ENCODE measurements at regions not wholly inside any gene's neighbourhood (a gene's known extent, or its start where the extent isn't known, plus 50 kb on each side); places are given as distances from the start of the nearest gene placed in this dataset.
"Not testable (repeated sequence)": the region's sequence is repeated elsewhere in the genome, so short reads cannot be mapped to it uniquely, and the experiment has no call there.

DNA sequence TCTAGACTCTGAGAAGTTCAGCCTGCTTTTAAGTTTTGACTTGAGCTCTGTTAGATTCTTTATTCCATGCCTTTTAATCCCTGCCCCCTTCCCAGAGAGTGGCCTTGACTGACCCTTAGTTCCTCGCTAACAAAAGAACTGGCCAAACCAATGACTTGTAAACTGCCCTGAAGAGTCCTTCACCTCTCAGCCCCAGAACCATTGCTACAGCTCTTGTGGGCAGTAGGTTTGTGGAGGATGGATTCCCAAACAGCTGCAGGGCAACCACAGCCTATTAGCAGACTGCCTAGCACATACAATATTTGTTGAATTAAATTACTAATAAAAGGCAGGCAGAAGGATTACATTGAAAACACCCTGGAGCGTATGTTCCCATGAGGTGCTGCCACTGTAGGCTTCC is 163.9 kb downstream of the MAIP1 start:
- no peaks in the 10 kb centered on the region for H3K4me1 ChIP-seq
- no peak for TF ChIP-seq POLR2A (IDR thresholded peaks at IDR 0.05)
- TF ChIP-seq, protein P1, sequence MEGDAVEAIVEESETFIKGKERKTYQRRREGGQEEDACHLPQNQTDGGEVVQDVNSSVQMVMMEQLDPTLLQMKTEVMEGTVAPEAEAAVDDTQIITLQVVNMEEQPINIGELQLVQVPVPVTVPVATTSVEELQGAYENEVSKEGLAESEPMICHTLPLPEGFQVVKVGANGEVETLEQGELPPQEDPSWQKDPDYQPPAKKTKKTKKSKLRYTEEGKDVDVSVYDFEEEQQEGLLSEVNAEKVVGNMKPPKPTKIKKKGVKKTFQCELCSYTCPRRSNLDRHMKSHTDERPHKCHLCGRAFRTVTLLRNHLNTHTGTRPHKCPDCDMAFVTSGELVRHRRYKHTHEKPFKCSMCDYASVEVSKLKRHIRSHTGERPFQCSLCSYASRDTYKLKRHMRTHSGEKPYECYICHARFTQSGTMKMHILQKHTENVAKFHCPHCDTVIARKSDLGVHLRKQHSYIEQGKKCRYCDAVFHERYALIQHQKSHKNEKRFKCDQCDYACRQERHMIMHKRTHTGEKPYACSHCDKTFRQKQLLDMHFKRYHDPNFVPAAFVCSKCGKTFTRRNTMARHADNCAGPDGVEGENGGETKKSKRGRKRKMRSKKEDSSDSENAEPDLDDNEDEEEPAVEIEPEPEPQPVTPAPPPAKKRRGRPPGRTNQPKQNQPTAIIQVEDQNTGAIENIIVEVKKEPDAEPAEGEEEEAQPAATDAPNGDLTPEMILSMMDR (IDR thresholded peaks at IDR 0.05) = no peak
- no peaks in the 10 kb centered on the region for H3K9me3 ChIP-seq
- H3K27ac ChIP-seq = no peak overlapping the region
- intact Hi-C loops (cut with DNase I; ENCODE audit: low total_unique reads) = no loop called here
- no peak overlapping the region for H3K4me3 ChIP-seq
- no peaks in the 10 kb centered on the region for H3K27me3 ChIP-seq
- no peak for DNase-seq
- H3K36me3 ChIP-seq = no peaks in the 10 kb centered on the region

DNA sequence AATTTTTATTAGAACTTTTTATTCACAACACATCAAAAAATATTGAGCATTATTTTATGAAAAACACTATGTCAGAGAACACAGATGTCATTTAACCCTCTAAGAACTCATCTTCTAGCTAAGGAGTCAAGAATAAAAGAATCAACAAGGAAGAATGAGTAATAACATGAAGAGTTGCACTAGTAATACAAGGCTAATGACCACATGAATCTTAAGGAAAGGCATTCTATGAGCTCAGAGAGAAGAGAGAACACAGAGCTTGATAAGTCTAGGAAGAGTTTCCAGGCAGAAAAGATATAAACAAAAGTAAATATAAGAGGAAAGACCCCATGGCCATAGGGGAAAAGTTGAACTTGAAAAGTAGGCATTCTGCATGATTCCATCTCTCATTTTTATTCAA is 166.5 kb downstream of the MAIP1 start:
- no peaks in the 10 kb centered on the region for H3K9me3 ChIP-seq
- H3K4me1 ChIP-seq = no peaks in the 10 kb centered on the region
- H3K27ac ChIP-seq = no peak overlapping the region
- TF ChIP-seq, protein P1 (IDR thresholded peaks at IDR 0.05) = no peak
- no peak for TF ChIP-seq POLR2A (IDR thresholded peaks at IDR 0.05)
- no peak overlapping the region for H3K4me3 ChIP-seq
- no peaks in the 10 kb centered on the region for H3K27me3 ChIP-seq
- intact Hi-C loops (cut with DNase I; ENCODE audit: low total_unique reads) = no loop called here
- no peak for DNase-seq
- no peaks in the 10 kb centered on the region for H3K36me3 ChIP-seq

DNA sequence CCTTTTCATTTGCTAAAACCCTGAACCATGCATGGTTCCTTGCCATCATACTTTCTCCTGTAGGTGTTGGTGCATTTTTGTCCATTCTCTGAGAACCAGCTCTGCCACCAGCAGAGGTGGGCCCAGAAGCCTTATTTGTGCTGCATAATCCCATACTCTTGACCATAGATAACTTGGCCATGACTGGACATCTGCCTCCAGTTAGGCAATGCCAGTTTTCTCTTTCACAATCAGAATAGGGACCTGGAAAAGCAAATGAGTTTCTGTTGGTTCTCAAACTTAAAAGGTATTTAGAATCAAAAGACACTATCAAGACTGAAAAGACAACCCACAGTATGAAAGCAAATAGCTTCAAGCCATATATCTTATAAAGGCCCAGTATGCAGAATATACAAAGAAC is 167.3 kb downstream of the MAIP1 start:
- Histone ChIP-seq H3K4me3 (no peak overlapping the region), H3K36me3 (no peaks in the 10 kb centered on the region), H3K27ac (no peak overlapping the region), H3K27me3 (no peaks in the 10 kb centered on the region), H3K9me3 (no peaks in the 10 kb centered on the region), H3K4me1 (no peaks in the 10 kb centered on the region)
- intact Hi-C loops (cut with DNase I; ENCODE audit: low total_unique reads) = no loop called here
- TF ChIP-seq POLR2A (IDR thresholded peaks at IDR 0.05) = no peak
- TF ChIP-seq, protein P1 (IDR thresholded peaks at IDR 0.05) = no peak
- DNase-seq = no peak

DNA sequence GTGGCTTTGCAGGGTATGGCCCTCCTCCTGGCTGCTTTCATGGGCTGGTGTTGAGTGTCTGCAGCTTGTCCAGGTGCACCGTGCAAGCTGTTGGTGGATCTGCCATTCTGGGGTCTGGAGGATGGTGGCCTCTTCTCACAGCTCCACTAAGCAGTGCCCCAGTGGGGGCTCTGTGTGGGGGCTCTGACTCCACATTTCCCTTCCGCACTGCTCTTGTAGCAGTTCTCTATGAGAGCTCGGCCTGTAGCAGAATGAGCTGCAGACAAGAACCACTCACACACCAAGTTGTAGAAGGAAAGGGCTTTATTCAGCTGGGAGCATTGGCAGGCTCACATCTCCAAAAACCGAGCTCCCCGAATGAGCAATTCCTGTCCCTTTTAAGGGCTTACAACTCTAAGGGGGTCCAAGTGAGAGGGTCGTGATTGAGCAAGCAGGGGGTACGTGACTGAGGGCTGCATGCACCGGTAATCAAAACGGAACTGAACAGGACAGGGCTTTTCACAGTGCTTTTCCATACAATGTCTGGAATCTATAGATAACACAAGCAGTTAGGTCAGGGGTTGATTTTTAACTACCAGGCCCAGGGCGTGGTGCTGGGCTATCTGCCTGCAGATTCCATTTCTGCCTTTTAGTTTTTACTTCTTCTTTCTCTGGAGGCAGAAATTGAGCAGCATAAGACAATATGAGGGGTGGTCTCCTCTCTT is 169.4 kb downstream of the MAIP1 start:
- H3K27me3 ChIP-seq; intact Hi-C loops (cut with DNase I; ENCODE audit: low total_unique reads); H3K27ac ChIP-seq; DNase-seq; H3K36me3 ChIP-seq; H3K4me3 ChIP-seq; H3K4me1 ChIP-seq; H3K9me3 ChIP-seq: not testable (repeated sequence)

DNA sequence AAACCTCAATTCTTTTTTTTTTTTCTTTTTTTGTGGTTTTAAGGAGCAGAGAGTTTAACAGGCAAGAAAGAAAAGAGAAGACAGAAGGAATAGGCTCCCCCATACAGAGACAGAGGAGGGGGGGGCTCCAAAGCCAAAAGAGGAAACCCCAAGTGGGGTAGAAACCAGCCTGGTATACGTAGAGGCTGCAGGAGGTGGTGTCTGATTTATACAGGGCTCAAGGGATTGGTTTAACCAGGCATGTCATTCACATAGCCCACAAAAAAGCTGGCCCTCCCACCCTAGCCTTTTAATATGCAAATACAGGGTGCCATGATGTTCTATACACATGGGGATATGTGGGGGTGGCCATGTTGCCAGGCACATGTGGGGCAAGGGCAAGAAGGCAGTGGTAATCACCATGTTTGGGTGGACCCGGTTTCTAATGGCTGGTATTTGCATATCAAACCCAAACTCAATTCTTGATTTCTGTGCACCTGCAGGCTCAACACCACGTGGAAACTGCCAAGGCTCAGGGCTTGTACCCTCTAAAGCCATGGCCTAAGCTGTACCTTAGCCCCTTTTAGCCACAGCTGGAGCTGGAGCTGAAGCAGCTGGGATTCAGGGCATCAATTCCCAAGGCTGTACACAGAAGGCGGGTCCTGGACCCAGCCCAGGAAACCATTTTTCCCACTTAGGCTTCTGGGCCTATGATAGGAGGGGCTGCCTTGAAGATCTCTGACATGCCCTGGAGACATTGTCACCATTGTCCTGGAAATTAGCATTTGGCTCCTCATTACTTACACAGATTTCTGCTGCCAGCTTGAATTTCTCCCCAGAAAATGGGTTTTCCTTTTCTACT is 170.3 kb downstream of the MAIP1 start:
- intact Hi-C loops (cut with DNase I; ENCODE audit: low total_unique reads) = no loop called here
- Histone ChIP-seq H3K27ac (no peak overlapping the region), H3K4me1 (no peaks in the 10 kb centered on the region), H3K36me3 (no peaks in the 10 kb centered on the region), H3K4me3 (no peak overlapping the region), H3K9me3 (no peaks in the 10 kb centered on the region), H3K27me3 (no peaks in the 10 kb centered on the region)
- no peak for DNase-seq
- TF ChIP-seq, protein P1 (IDR thresholded peaks at IDR 0.05) = no peak
- no peak for TF ChIP-seq POLR2A (IDR thresholded peaks at IDR 0.05)

DNA sequence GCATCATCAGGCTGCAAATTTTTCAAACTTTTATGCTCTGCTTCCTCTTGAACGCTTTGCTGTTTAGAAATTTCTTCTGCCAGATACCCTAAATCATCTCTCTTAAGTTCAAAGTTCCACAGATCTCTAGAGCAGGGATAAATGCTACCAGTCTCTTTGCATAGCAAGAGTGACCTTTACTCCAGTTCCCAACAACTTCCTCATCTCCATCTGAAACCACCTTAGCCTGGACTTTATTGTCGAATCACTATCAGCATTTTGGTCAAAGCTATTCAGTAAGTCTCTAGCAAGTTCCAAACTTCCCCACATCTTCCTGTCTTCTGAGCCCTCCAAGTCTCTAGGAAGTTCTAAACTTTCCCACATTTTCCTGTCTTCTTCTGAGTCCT is 170.9 kb downstream of the MAIP1 start:
- DNase-seq; H3K9me3 ChIP-seq; H3K4me1 ChIP-seq; H3K27ac ChIP-seq; H3K36me3 ChIP-seq; H3K27me3 ChIP-seq; H3K4me3 ChIP-seq; intact Hi-C loops (cut with DNase I; ENCODE audit: low total_unique reads): not testable (repeated sequence)

DNA sequence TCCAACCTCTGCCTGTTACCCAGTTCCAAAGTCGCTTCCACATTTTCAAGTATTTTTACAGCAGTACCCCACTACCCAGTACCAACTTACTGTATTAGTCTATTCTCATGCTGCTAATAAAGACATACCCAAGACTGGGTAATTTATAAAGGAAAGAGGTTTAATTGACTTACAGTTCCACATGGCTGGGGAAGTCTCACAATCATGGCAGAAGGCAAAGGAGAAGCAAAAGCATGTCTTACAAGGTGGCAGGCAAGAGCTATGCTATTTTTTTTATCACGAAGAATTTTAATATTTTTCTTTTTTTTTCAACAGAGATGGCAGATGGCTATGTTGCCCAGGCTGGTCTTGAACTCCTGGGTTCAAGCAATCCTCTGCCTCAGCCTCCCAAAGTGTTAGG is 171.3 kb downstream of the MAIP1 start:
- H3K9me3 ChIP-seq; intact Hi-C loops (cut with DNase I; ENCODE audit: low total_unique reads); H3K27me3 ChIP-seq; H3K4me3 ChIP-seq; H3K4me1 ChIP-seq; DNase-seq; H3K36me3 ChIP-seq; H3K27ac ChIP-seq: not testable (repeated sequence)

Data from uterus (tissue), 3 donors.